ENCODE measurements at regions not wholly inside any gene's neighbourhood (a gene's known extent, or its start where the extent isn't known, plus 50 kb on each side); places are given as distances from the start of the nearest gene placed in this dataset.

DNA sequence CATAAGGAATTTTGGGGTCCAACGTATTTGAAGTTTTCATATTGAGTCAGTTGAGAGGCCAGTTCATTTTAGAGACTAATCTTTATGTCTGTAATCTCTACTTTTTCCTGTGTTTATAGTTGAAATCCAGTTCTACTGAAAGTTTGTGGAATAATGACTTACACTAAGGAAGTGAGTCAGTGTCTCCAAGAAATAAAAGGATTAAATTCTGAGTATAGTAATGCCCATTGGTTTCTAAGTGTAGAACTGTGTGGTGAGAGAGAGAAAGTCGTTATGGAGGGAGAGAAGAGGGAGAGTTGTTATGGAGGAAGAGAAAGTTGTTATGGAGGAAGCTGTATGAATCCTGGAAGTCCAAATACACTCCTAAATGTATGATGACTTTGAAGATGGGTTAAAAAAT lies 264.6 kb upstream of the HAND2 start:
- 54 to 68% (median 57%) methylated on average over 2 of the region's 2 CpGs for WGBS, 3 donors
- DNase-seq (no peak), ATAC-seq (no peak)
- TF ChIP-seq, protein P1, sequence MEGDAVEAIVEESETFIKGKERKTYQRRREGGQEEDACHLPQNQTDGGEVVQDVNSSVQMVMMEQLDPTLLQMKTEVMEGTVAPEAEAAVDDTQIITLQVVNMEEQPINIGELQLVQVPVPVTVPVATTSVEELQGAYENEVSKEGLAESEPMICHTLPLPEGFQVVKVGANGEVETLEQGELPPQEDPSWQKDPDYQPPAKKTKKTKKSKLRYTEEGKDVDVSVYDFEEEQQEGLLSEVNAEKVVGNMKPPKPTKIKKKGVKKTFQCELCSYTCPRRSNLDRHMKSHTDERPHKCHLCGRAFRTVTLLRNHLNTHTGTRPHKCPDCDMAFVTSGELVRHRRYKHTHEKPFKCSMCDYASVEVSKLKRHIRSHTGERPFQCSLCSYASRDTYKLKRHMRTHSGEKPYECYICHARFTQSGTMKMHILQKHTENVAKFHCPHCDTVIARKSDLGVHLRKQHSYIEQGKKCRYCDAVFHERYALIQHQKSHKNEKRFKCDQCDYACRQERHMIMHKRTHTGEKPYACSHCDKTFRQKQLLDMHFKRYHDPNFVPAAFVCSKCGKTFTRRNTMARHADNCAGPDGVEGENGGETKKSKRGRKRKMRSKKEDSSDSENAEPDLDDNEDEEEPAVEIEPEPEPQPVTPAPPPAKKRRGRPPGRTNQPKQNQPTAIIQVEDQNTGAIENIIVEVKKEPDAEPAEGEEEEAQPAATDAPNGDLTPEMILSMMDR (IDR thresholded peaks at IDR 0.05) = no peak
- no peaks in the 10 kb centered on the region for H3K9me3 ChIP-seq
- H3K36me3 ChIP-seq (ENCODE audit: insufficient read depth in 1 of 2, low read depth in 1 of 2) = no peaks in the 10 kb centered on the region
- H3K27ac ChIP-seq = no peak overlapping the region
- no peaks in the 10 kb centered on the region for H3K27me3 ChIP-seq (ENCODE audit: insufficient read depth in 3 of 3, low read length in 2 of 3)
- intact Hi-C loops (cut with DNase I) = no loop called here
- no peaks in the 10 kb centered on the region for H3K4me1 ChIP-seq
- no peak overlapping the region for H3K4me3 ChIP-seq

DNA sequence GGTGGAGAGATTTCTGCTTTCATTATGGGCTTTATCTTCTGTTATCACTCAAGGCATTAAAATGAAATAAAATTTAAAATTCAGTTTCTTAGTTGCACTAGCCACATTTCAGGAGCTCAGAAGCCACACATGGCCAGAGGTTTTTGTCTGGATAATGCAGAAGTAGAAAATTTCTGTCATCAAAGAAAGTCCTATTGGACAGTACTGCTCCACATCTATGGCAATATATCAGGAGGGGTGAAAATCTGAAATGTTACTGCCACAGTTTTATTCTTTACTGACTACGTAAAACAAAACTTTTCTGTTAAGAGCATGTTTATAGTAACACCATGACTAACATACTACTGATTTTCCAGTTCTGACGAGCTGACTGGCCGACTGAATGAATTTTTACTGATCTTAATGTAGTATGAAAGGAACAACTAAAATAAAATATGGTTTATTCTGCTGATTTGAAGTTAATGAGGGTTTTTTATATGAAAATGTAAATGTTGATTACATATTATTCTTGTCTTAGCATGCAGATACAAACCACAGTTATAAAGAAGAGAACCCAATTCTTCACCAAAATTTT lies 264.0 kb upstream of the HAND2 start:
- Histone ChIP-seq H3K4me1 (no peaks in the 10 kb centered on the region), H3K36me3 (ENCODE audit: insufficient read depth in 1 of 2, low read depth in 1 of 2) (no peaks in the 10 kb centered on the region), H3K9me3 (no peaks in the 10 kb centered on the region), H3K27ac (no peak overlapping the region), H3K4me3 (no peak overlapping the region), H3K27me3 (ENCODE audit: insufficient read depth in 3 of 3, low read length in 2 of 3) (no peaks in the 10 kb centered on the region)
- TF ChIP-seq, protein P1 (IDR thresholded peaks at IDR 0.05) = no peak
- DNase-seq (no peak), ATAC-seq (no peak)
- 38 to 61% (median 40%) methylated on average over 3 of the region's 3 CpGs for WGBS, 3 donors
- intact Hi-C loops (cut with DNase I) = no loop called here

DNA sequence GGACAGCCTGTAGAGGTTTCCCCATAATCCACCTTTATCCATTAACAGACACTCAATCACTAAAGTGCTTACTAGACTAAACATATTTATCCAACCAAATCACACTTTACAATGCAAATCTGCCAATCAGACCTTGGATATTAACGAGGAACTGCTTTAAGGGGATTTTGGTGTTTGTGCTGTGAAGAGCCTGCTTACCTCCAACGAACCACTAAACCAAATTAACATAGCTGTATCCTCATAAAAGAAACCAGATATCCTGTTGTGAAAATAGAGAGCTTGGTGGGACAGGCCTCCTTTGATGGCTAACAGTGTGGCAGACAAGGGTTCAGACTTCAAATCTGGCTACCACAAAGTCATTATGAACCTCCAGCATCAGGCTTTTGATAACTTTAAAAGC lies 252.6 kb upstream of the HAND2 start:
- Histone ChIP-seq H3K27ac (no peak overlapping the region), H3K27me3 (ENCODE audit: insufficient read depth in 3 of 3, low read length in 2 of 3) (no peaks in the 10 kb centered on the region), H3K9me3 (no peaks in the 10 kb centered on the region), H3K4me3 (no peak overlapping the region), H3K36me3 (ENCODE audit: insufficient read depth in 1 of 2, low read depth in 1 of 2) (no peaks in the 10 kb centered on the region), H3K4me1 (no peaks in the 10 kb centered on the region)
- ATAC-seq (no peak), DNase-seq (no peak)
- 15 to 22% (median 19%) methylated on average over 2 of the region's 2 CpGs for WGBS, 3 donors
- TF ChIP-seq, protein P1 (IDR thresholded peaks at IDR 0.05) = no peak
- intact Hi-C loops (cut with DNase I) = no loop called here

DNA sequence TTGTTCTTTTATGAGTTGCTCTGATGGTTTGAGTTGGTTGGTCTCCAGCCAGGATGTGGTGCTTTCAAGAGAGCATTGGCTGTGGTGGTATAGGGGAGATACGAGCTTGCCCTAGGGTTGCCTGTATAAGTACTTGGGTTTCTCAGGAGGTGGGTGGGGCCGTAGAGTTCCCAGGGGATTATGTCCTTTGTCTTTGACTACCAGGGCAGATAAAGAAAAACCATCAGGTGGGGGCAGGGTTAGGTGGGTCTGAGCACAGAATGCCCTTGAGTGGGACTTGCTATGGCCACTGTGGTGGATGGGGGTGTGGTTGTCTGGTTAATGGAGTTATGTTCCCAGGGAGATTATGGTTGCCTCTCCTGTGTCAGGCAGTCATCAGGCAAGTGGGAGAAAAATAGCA lies 247.9 kb upstream of the HAND2 start:
- peaks cover 3% of the 10 kb centered on the region for H3K9me3 ChIP-seq
- intact Hi-C loops (cut with DNase I) = no loop called here
- TF ChIP-seq, protein P1 (IDR thresholded peaks at IDR 0.05) = no peak
- H3K4me1 ChIP-seq = no peaks in the 10 kb centered on the region
- ATAC-seq (no peak), DNase-seq (no peak)
- H3K36me3 ChIP-seq (ENCODE audit: insufficient read depth in 1 of 2, low read depth in 1 of 2) = no peaks in the 10 kb centered on the region
- no peaks in the 10 kb centered on the region for H3K27me3 ChIP-seq (ENCODE audit: insufficient read depth in 3 of 3, low read length in 2 of 3)
- H3K4me3 ChIP-seq = no peak overlapping the region
- 72 to 87% (median 81%) methylated on average over 2 of the region's 2 CpGs for WGBS, 3 donors
- no peak overlapping the region for H3K27ac ChIP-seq

DNA sequence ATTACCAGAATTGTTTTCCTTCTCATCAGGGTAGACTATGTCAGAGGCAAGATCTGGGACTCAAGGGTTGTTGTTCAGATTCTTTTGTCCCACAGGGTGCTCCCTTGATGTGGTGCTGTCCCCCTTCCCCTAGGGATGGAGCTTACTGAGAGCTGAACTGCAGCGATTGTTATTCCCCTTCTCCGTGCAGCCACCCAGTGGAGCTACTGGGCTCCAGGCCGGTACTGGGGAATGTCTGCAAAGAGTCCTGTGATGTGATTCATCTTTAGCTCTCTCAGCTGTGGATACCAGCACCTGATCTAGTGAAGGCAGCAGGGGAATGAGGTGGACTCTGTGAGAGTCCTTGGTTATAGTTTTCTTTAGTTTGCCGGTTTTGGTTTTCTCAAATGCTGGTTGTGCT lies 247.4 kb upstream of the HAND2 start:
- Histone ChIP-seq H3K36me3 (ENCODE audit: insufficient read depth in 1 of 2, low read depth in 1 of 2) (no peaks in the 10 kb centered on the region), H3K9me3 (peaks cover 3% of the 10 kb centered on the region), H3K27me3 (ENCODE audit: insufficient read depth in 3 of 3, low read length in 2 of 3) (no peaks in the 10 kb centered on the region), H3K27ac (no peak overlapping the region), H3K4me3 (no peak overlapping the region), H3K4me1 (no peaks in the 10 kb centered on the region)
- TF ChIP-seq, protein P1 (IDR thresholded peaks at IDR 0.05) = no peak
- ATAC-seq (no peak), DNase-seq (no peak)
- intact Hi-C loops (cut with DNase I) = no loop called here
- 78 to 84% (median 78%) methylated on average over 4 of the region's 4 CpGs for WGBS, 3 donors

All from psoas muscle (tissue), 7 donors.